GM12891 (cell line): ENCODE measurements at regions not wholly inside any gene's neighbourhood (a gene's known extent, or its start where the extent isn't known, plus 50 kb on each side); places are given as distances from the start of the nearest gene placed in this dataset.

Experiments used
- PAX5 ChIP-seq: IDR thresholded peaks from 2 replicates; pipeline ENCODE4 v1.6.1; 2011; ENCODE audit warnings: low read length, moderate library complexity, mild to moderate bottlenecking; ENCODE audit not compliant: insufficient read depth, severe bottlenecking
- POLR2A ChIP-seq: IDR thresholded peaks from 2 replicates; pipeline ENCODE4 v1.6.1; 2011; ENCODE audit warnings: low read depth, low read length, control low read depth
- POLR2AphosphoS5 ChIP-seq: IDR thresholded peaks from 2 replicates; pipeline ENCODE4 v1.6.1; 2011; ENCODE audit warnings: low read depth, low read length, control low read depth
- POU2F2 ChIP-seq: IDR thresholded peaks from 2 replicates; pipeline ENCODE4 v1.6.1; 2011; ENCODE audit warnings: low read depth, mild to moderate bottlenecking, control low read depth, low read length, moderate library complexity
- SPI1 ChIP-seq: IDR thresholded peaks from 2 replicates; pipeline ENCODE4 v1.6.1; 2011; ENCODE audit warnings: low read depth, low read length, control low read depth
- TAF1 ChIP-seq: IDR thresholded peaks from 2 replicates; pipeline ENCODE4 v1.6.1; 2011; ENCODE audit warnings: low read depth, low read length, control low read depth

DNA sequence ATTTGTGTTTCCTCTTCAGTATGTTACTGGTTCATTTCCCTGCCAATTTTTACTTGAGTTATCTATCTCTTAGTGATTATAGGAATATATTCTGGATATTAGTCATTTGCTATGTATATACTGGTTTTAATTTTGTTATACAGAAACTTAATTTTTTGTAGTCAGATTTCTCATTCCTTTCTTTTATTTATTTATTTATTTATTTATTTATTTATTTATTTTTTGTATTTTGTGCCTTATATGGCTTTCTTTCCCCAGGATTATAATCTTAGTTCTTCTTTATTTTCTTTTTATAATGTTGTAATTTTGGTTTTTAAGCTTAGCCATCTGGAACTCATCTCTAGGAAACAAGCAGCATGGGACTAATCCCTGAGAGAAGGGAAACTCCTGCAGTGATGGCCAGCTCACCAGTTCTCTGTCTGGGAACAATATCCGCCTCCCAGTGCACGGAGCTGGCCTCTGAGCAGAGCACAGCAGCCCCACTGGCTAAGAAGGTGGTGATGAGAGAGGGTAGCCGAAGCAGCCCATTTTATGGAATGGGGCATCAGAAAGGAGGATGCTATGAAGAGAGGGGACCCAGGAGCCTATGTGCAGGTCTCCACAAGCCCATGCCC is 54.5 kb upstream of the ADORA2B start:
- TF ChIP-seq POLR2AphosphoS5 (no peak), TAF1 (no peak), POLR2A (no peak), POU2F2 (no peak), SPI1 (no peak), PAX5 (no peak)
